K562 (cell line): ENCODE measurements at regions not wholly inside any gene's neighbourhood (a gene's known extent, or its start where the extent isn't known, plus 50 kb on each side); places are given as distances from the start of the nearest gene placed in this dataset.
"Not testable (repeated sequence)": the region's sequence is repeated elsewhere in the genome, so short reads cannot be mapped to it uniquely, and the experiment has no call there.

Source experiments
- ATAC-seq: fragments of 200-7000 bp; cut with Tn5 transposase; 3 replicates; pipeline ENCODE4 v1.9.1; 2020; ENCODE audit warnings: moderate library complexity
- BruUV-seq: library from RNA; stranded (reverse); fragments of 400-500 nt; replicated peaks from 2 replicates; lab custom pipeline; 2021; lab: Mats Ljungman, UMichigan
- CTCF ChIA-PET: fragments of 300-600 bp; formaldehyde crosslinking; extraction: SDS; loops from one replicate; lab custom pipeline; 2021; ENCODE audit warnings: low intra/inter-chr PET ratio; lab: Yijun Ruan, JAX
- POLR2A ChIA-PET: fragments of 300-600, 350-650 bp; sonication (Branson Sonifier 250); formaldehyde crosslinking; extraction: SDS; loops from one replicate; lab custom pipeline; 2021; ENCODE audit warnings: antibody characterized with exemption, inconsistent platforms; lab: Yijun Ruan, JAX
- DNase-seq, 4 experiments: peaks; one replicate each; pipeline versions ENCODE4 v3.0.0 to v3.0.0-alpha.2; 2011 to 2018; ENCODE audit warnings: low spot score in 3 of 4, mixed read lengths in 3 of 4; ENCODE audit errors: extremely low read depth in 1 of 4
- FAIRE-seq: peaks from 2 replicates; lab custom pipeline; 2011; peaks lifted over from hg19 to GRCh38; lab: Jason Lieb, UNC
- H2AFZ ChIP-seq: 2 replicates; pipeline ENCODE4 v1.6.0; 2011; ENCODE audit warnings: low read depth, low read length, control low read depth, inconsistent platforms
- H3K27ac ChIP-seq: fragments of 200-600 bp; 3 replicates; pipeline ENCODE4 v1.8.0; 2011; ENCODE audit warnings: low read depth, mild to moderate bottlenecking, control low read depth, inconsistent platforms, low read length, moderate library complexity, mixed read lengths; ENCODE audit errors: extremely low read depth
- H3K27me3 ChIP-seq, 2 experiments: fragments of 300-600 bp in 1 of 2; 2 replicates in 1 of 2; 3 replicates in 1 of 2; pipeline versions ENCODE4 v1.6.0 to v1.8.0; 2011; ENCODE audit warnings: inconsistent platforms in 2 of 2, low read length in 2 of 2, mild to moderate bottlenecking in 1 of 2, mixed read lengths in 1 of 2, moderate library complexity in 1 of 2; ENCODE audit not compliant: control insufficient read depth in 2 of 2, insufficient read depth in 2 of 2
- H3K36me3 ChIP-seq: fragments of 300-600 bp; 3 replicates; pipeline ENCODE4 v1.8.0; 2011; ENCODE audit warnings: mild to moderate bottlenecking, low read length, inconsistent platforms; ENCODE audit not compliant: control insufficient read depth, insufficient read depth
- H3K4me1 ChIP-seq, 2 experiments: fragments of 200-600 bp in 1 of 2; replicated peaks in 1 of 2; 2 replicates in 1 of 2; 3 replicates in 1 of 2; pipeline versions ENCODE4 v1.5.1 to v1.8.0; 2011; ENCODE audit warnings: inconsistent platforms in 2 of 2, low read length in 2 of 2, mild to moderate bottlenecking in 1 of 2, mixed read lengths in 1 of 2, moderate library complexity in 1 of 2; ENCODE audit not compliant: control insufficient read depth in 2 of 2, insufficient read depth in 2 of 2
- H3K4me2 ChIP-seq: 2 replicates; pipeline ENCODE4 v1.6.1; 2011; ENCODE audit warnings: low read length, control low read depth, inconsistent platforms, mixed read lengths; ENCODE audit not compliant: insufficient read depth
- H3K4me3 ChIP-seq: fragments of 200-600 bp; sonication (generic), shearing (Covaris generic); 2 replicates; pipeline ENCODE4 v1.5.1; 2016; ENCODE audit warnings: control low read depth, inconsistent platforms
- H3K79me2 ChIP-seq: fragments of 200-600 bp; 3 replicates; pipeline ENCODE4 v1.8.0; 2011; ENCODE audit warnings: low read length, inconsistent platforms; ENCODE audit not compliant: control insufficient read depth, insufficient read depth
- H3K9ac ChIP-seq, 2 experiments: 2 replicates each; pipeline versions ENCODE4 v1.6.0 to v1.6.1; 2011; ENCODE audit warnings: low read depth in 2 of 2, low read length in 2 of 2, control low read depth in 1 of 2, inconsistent platforms in 1 of 2, mild to moderate bottlenecking in 1 of 2, mixed read lengths in 1 of 2; ENCODE audit not compliant: insufficient read depth in 1 of 2
- H3K9me1 ChIP-seq: one replicate; pipeline ENCODE4 v1.6.0; 2011; ENCODE audit warnings: inconsistent platforms, mild to moderate bottlenecking, low read length, moderate library complexity; ENCODE audit not compliant: control insufficient read depth, insufficient read depth
- H3K9me3 ChIP-seq: replicated peaks from 2 replicates; pipeline ENCODE4 v1.5.1; 2011; ENCODE audit warnings: low read depth, low read length, inconsistent platforms; ENCODE audit not compliant: control insufficient read depth, insufficient read depth
- H4K20me1 ChIP-seq: replicated peaks from 2 replicates; pipeline ENCODE4 v1.6.1; 2011; ENCODE audit warnings: low read length, inconsistent platforms, mixed read lengths; ENCODE audit not compliant: control insufficient read depth, insufficient read depth
- ATF3 ChIP-seq, 2 experiments: fragments of 450-650 bp in 1 of 2; sonication (generic) in 1 of 2; formaldehyde crosslinking in 1 of 2; IDR thresholded peaks in 1 of 2; conservative IDR thresholded peaks in 1 of 2; 2 replicates each; pipeline versions ENCODE4 v1.6.1 to v1.8.1; 2016 to 2023; ENCODE audit warnings: mild to moderate bottlenecking in 2 of 2, moderate library complexity in 2 of 2, inconsistent platforms in 1 of 2, missing genetic modification reagents in 1 of 2
- EP300 ChIP-seq: IDR thresholded peaks from 2 replicates; pipeline ENCODE4 v1.6.1; 2012; ENCODE audit warnings: low read length, improper control_type of control experiment
- EP400 ChIP-seq: fragments of 450-650 bp; IDR thresholded peaks from 2 replicates; pipeline ENCODE4 v1.6.1; 2017; ENCODE audit warnings: antibody characterized with exemption, mild to moderate bottlenecking, moderate library complexity
- FOSL1 ChIP-seq: fragments of 200-800 bp; sonication (Bioruptor generic); conservative IDR thresholded peaks from 2 replicates; pipeline ENCODE4 v1.6.1; 2016; ENCODE audit warnings: missing genetic modification characterization, missing compliant biosample characterization
- IRF9 ChIP-seq: fragments of 450-650 bp; IDR thresholded peaks from 2 replicates; pipeline ENCODE4 v1.6.1; 2016; ENCODE audit warnings: missing biosample characterization, missing genetic modification characterization
- JUND ChIP-seq, 2 experiments: IDR thresholded peaks; 2 replicates in 1 of 2; 3 replicates in 1 of 2; pipeline ENCODE4 v1.6.1; 2011; ENCODE audit warnings: borderline replicate concordance in 2 of 2, low read depth in 2 of 2, low read length in 2 of 2, improper control_type of control experiment in 1 of 2, missing biosample characterization in 1 of 2, missing genetic modification characterization in 1 of 2, missing genetic modification reagents in 1 of 2
- MAFF ChIP-seq: IDR thresholded peaks from 2 replicates; pipeline ENCODE4 v1.6.1; 2012; ENCODE audit warnings: low read length, improper control_type of control experiment
- MAFG ChIP-seq: fragments of 450-650 bp; conservative IDR thresholded peaks from 2 replicates; pipeline ENCODE4 v1.6.1; 2016; ENCODE audit warnings: missing genetic modification characterization, missing compliant biosample characterization
- MYC ChIP-seq, 2 experiments: fragments of 250-450 bp in 1 of 2; sonication (Bioruptor Pico) in 1 of 2; IDR thresholded peaks; 2 replicates each; pipeline versions ENCODE4 v1.5.1 to v1.6.1; 2012 to 2021; ENCODE audit warnings: low read depth in 2 of 2, borderline replicate concordance in 1 of 2, improper control_type of control experiment in 1 of 2, low read length in 1 of 2, mild to moderate bottlenecking in 1 of 2, moderate library complexity in 1 of 2
- NRF1 ChIP-seq, 2 experiments: fragments of 450-650 bp; IDR thresholded peaks in 1 of 2; conservative IDR thresholded peaks in 1 of 2; 2 replicates each; pipeline ENCODE4 v1.6.1; 2014; ENCODE audit warnings: mild to moderate bottlenecking in 2 of 2
- RHOXF2B ChIP-seq: fragments of 250-450 bp; sonication (Bioruptor Pico); conservative IDR thresholded peaks from 2 replicates; pipeline ENCODE4 v1.5.1; 2021
- ZBTB17 ChIP-seq: fragments of 450-650 bp; formaldehyde crosslinking; IDR thresholded peaks from 2 replicates; pipeline ENCODE4 v1.4.0; 2020; ENCODE audit warnings: mild to moderate bottlenecking
- ZNF584 ChIP-seq: fragments of 200-800 bp; sonication (Bioruptor generic); IDR thresholded peaks from 2 replicates; pipeline ENCODE4 v1.6.1; 2016; ENCODE audit warnings: low read depth, mild to moderate bottlenecking, missing genetic modification characterization, missing compliant biosample characterization
- WGBS: fragments of 100-300 bp; shearing (Covaris generic); methylation state at CpG from one replicate; pipeline ENCODE4 v1.1.6; 2016; ENCODE audit warnings: low coverage, mixed read lengths; ENCODE audit not compliant: insufficient coverage; ENCODE audit errors: missing lambda C conversion rate; 5-methylcytosine and 5-hydroxymethylcytosine counted together
- in situ Hi-C: fragments of 300-500 bp; cut with MboI; formaldehyde crosslinking; loops from 4 replicates; pipeline ENCODE4 v1.15.0; 2018; ENCODE audit warnings: inconsistent platforms, mixed read lengths
- intact Hi-C: fragments of 100-400 bp; cut with micrococcal nuclease; formaldehyde crosslinking; loops from 2 replicates; pipeline ENCODE4 v1.14.2; 2022

GRCh38 chr7:55710312-55710711 is 138.0 kb upstream of the VOPP1 start:
- ATAC-seq, H3K4me2 ChIP-seq, H3K27ac ChIP-seq, BruUV-seq, H3K4me3 ChIP-seq, intact Hi-C loops, H3K9me1 ChIP-seq, in situ Hi-C loops, H3K27me3 ChIP-seq, H4K20me1 ChIP-seq, H2AFZ ChIP-seq, H3K9me3 ChIP-seq, CTCF ChIA-PET, POLR2A ChIA-PET, H3K9ac ChIP-seq, FAIRE-seq, H3K79me2 ChIP-seq, H3K36me3 ChIP-seq, DNase-seq, H3K4me1 ChIP-seq: not testable (repeated sequence)
- WGBS, result 42% methylated on average over 2 of the region's 2 CpGs

GRCh38 chr7:55708028-55708427 is 135.7 kb upstream of the VOPP1 start:
- in situ Hi-C loops; CTCF ChIA-PET; H3K27ac ChIP-seq; H3K9me1 ChIP-seq; H3K9ac ChIP-seq; BruUV-seq; H3K4me3 ChIP-seq; H3K4me2 ChIP-seq; H3K79me2 ChIP-seq; H3K4me1 ChIP-seq; H4K20me1 ChIP-seq; H3K36me3 ChIP-seq; FAIRE-seq; POLR2A ChIA-PET; H3K27me3 ChIP-seq; intact Hi-C loops; H3K9me3 ChIP-seq; TF ChIP-seq ATF3 (CRISPR knock-in tag; conservative IDR thresholded peaks at IDR 0.05): not testable (repeated sequence)
- ATAC-seq (peak; percentile 82), DNase-seq (peak in 1 of 4 experiments; percentile 33)
- 10% methylated on average over 6 of the region's 6 CpGs for WGBS
- H2AFZ ChIP-seq, result peak overlapping the region; percentile 55; the same call in 1 of the 2 replicates
- TF ChIP-seq JUND (IDR thresholded peaks at IDR 0.05; ENCODE audit: borderline replicate concordance, low read depth, low read length) (peak; percentile 92), JUND (tag; IDR thresholded peaks at IDR 0.05; ENCODE audit: borderline replicate concordance, low read depth, low read length) (peak; percentile 59; the same call in 1 of the 3 replicates), FOSL1 (peak; percentile 86), RHOXF2B (CRISPR knock-in tag) (0 out of 2 replicates have a peak, but pooled peaks have one; percentile 36), EP300 (peak; percentile 82), MAFF (peak; percentile 10; the same call in 1 of the 2 replicates), ZNF584 (CRISPR knock-in tag) (0 out of 2 replicates have a peak, but pooled peaks have one; percentile 30), EP400 (peak; percentile 53; the same call in 1 of the 2 replicates), NRF1 (conservative IDR thresholded peaks at IDR 0.05 in 1 of 2, IDR thresholded peaks at IDR 0.05 in 1 of 2) (peak; percentile 78 to 81), ATF3 (IDR thresholded peaks at IDR 0.05) (peak; percentile 93), ZBTB17 (CRISPR knock-in tag) (0 out of 2 replicates have a peak, but pooled peaks have one; percentile 31), MAFG (tag) (peak; percentile 72), MYC (IDR thresholded peaks at IDR 0.05; ENCODE audit: low read depth, low read length) (peak; percentile 64), MYC (CRISPR knock-in tag; IDR thresholded peaks at IDR 0.05; ENCODE audit: borderline replicate concordance, low read depth) (0 out of 2 replicates have a peak, but pooled peaks have one; percentile 52), IRF9 (tag) (peak; percentile 49; the same call in 1 of the 2 replicates)
